Psoas muscle (tissue), 7 donors: ENCODE measurements at regions not wholly inside any gene's neighbourhood (a gene's known extent, or its start where the extent isn't known, plus 50 kb on each side); places are given as distances from the start of the nearest gene placed in this dataset.

ENCODE experiments used
- ATAC-seq, 4 donors: fragments of 200-7000 bp; cut with Tn5 transposase; one replicate each; pipeline ENCODE4 v1.9.1; 2020; ENCODE audit warnings: moderate library complexity in 3 of 4, mild to moderate bottlenecking in 2 of 4
- DNase-seq, 2 donors: peaks; one replicate each; pipeline ENCODE4 v3.0.0-alpha.2; 2020
- H3K27ac ChIP-seq: fragments of 200-600 bp; one replicate; pipeline ENCODE4 v1.8.0; 2022
- H3K27me3 ChIP-seq, 3 donors: fragments of 200-600 bp in 1 of 3; one replicate each; pipeline versions ENCODE4 v1.6.1 to v1.8.0; 2013 to 2022; ENCODE audit warnings: low read length in 2 of 3, mild to moderate bottlenecking in 2 of 3, moderate library complexity in 1 of 3; ENCODE audit not compliant: insufficient read depth in 3 of 3
- H3K36me3 ChIP-seq, 2 donors: fragments of 200-600 bp in 1 of 2; one replicate each; pipeline versions ENCODE4 v1.6.1 to v1.8.0; 2013 to 2022; ENCODE audit warnings: low read depth in 1 of 2, mild to moderate bottlenecking in 1 of 2, moderate library complexity in 1 of 2; ENCODE audit not compliant: insufficient read depth in 1 of 2
- H3K4me1 ChIP-seq: fragments of 200-600 bp; one replicate; pipeline ENCODE4 v1.8.0; 2022
- H3K4me3 ChIP-seq: fragments of 200-600 bp; one replicate; pipeline ENCODE4 v1.8.0; 2022; ENCODE audit warnings: mild to moderate bottlenecking
- H3K9me3 ChIP-seq: fragments of 200-600 bp; one replicate; pipeline ENCODE4 v1.8.0; 2022
- CTCF ChIP-seq: fragments of 200-600 bp; IDR thresholded peaks from one replicate; pipeline ENCODE4 v1.8.0; 2022; ENCODE audit warnings: antibody characterized with exemption
- WGBS, 3 donors: extraction: QIAGEN DNeasy Blood & Tissue Kit; methylation state at CpG; one replicate each; pipeline versions ENCODE4 v1.1.6 to v1.1.7; 2013; 5-methylcytosine and 5-hydroxymethylcytosine counted together
- intact Hi-C, 2 donors: fragments of 100-400 bp; cut with DNase I; formaldehyde crosslinking; loops; one replicate each; pipeline versions ENCODE4 v1.11.0 to v1.14.2; 2022
- donor health status: healthy with polysubstance abuse.
- donor health status: DM: no; HTN: no; CAD: no; lungs with moderate emphysema.
- donor health status: Bipolar disorder and iron deficiency.
- donor health status: healthy.
- donor health status: DM: yes; HTN: yes; CAD: no.
- donor health status: DM: no; HTN: no; CAD: no.
- donor health status: DM: yes; HTN: yes; CAD: no.

GRCh38 chr10:9786576-9786975 is 1231.1 kb upstream of the CELF2 start:
- Histone ChIP-seq H3K27ac (no peak overlapping the region), H3K9me3 (no peaks in the 10 kb centered on the region), H3K27me3 (no peaks in the 10 kb centered on the region), H3K4me1 (no peaks in the 10 kb centered on the region), H3K36me3 (no peaks in the 10 kb centered on the region), H3K4me3 (no peak overlapping the region)
- ATAC-seq (no peak), DNase-seq (no peak)
- TF ChIP-seq CTCF = no peak
- 88 to 95% (median 91%) methylated on average over 3 of the region's 3 CpGs for WGBS, 3 donors
- intact Hi-C loops = no loop called here

- Histone ChIP-seq H3K9me3 (no peaks in the 10 kb centered on the region), H3K4me1 (no peaks in the 10 kb centered on the region), H3K27ac (no peak overlapping the region), H3K4me3 (no peak overlapping the region), H3K27me3 (no peaks in the 10 kb centered on the region), H3K36me3 (no peaks in the 10 kb centered on the region)
- WGBS, 3 donors = 49 to 53% (median 51%) methylated on average over 5 of the region's 5 CpGs
- DNase-seq (no peak), ATAC-seq (no peak)
- intact Hi-C loops = no loop called here
- no peak for TF ChIP-seq CTCF
Measured at GRCh38 chr10:9789996-9790395, 1227.7 kb upstream of the CELF2 start.

GRCh38 chr10:9792181-9792580 is 1225.5 kb upstream of the CELF2 start:
- Histone ChIP-seq H3K27me3 (no peaks in the 10 kb centered on the region), H3K9me3 (no peaks in the 10 kb centered on the region), H3K27ac (no peak overlapping the region), H3K4me1 (no peaks in the 10 kb centered on the region), H3K4me3 (no peak overlapping the region), H3K36me3 (no peaks in the 10 kb centered on the region)
- intact Hi-C loops = no loop called here
- DNase-seq (no peak), ATAC-seq (no peak)
- TF ChIP-seq CTCF = no peak
- WGBS, 3 donors = 71 to 80% (median 72%) methylated on average over 3 of the region's 3 CpGs

- no peaks in the 10 kb centered on the region for H3K9me3 ChIP-seq
- no peaks in the 10 kb centered on the region for H3K27me3 ChIP-seq
- DNase-seq (no peak), ATAC-seq (no peak)
- H3K4me1 ChIP-seq = no peaks in the 10 kb centered on the region
- intact Hi-C loops = no loop called here
- TF ChIP-seq CTCF = no peak
- no peak overlapping the region for H3K4me3 ChIP-seq
- 62 to 69% (median 63%) methylated on average over 3 of the region's 3 CpGs for WGBS, 3 donors
- no peak overlapping the region for H3K27ac ChIP-seq
- no peaks in the 10 kb centered on the region for H3K36me3 ChIP-seq
Measured at GRCh38 chr10:9796564-9796963, 1221.1 kb upstream of the CELF2 start.

GRCh38 chr10:9800011-9800410 is 1217.7 kb upstream of the CELF2 start:
- DNase-seq (no peak), ATAC-seq (no peak)
- Histone ChIP-seq H3K27ac (no peak overlapping the region), H3K4me3 (no peak overlapping the region), H3K27me3 (no peaks in the 10 kb centered on the region), H3K36me3 (no peaks in the 10 kb centered on the region), H3K4me1 (no peaks in the 10 kb centered on the region), H3K9me3 (no peaks in the 10 kb centered on the region)
- 64 to 78% (median 71%) methylated on average over 1 of the region's 1 CpG for WGBS, 3 donors
- TF ChIP-seq CTCF = no peak
- intact Hi-C loops = no loop called here
